K562 (cell line): ENCODE measurements at regions not wholly inside any gene's neighbourhood (a gene's known extent, or its start where the extent isn't known, plus 50 kb on each side); places are given as distances from the start of the nearest gene placed in this dataset.

Experiments
- ATAC-seq: fragments of 200-7000 bp; cut with Tn5 transposase; 3 replicates; pipeline ENCODE4 v1.9.1; 2020; ENCODE audit warnings: moderate library complexity
- BruUV-seq: library from RNA; stranded (reverse); fragments of 400-500 nt; replicated peaks from 2 replicates; lab custom pipeline; 2021; lab: Mats Ljungman, UMichigan
- CTCF ChIA-PET: fragments of 300-600 bp; formaldehyde crosslinking; extraction: SDS; loops from one replicate; lab custom pipeline; 2021; ENCODE audit warnings: low intra/inter-chr PET ratio; lab: Yijun Ruan, JAX
- POLR2A ChIA-PET: fragments of 300-600, 350-650 bp; sonication (Branson Sonifier 250); formaldehyde crosslinking; extraction: SDS; loops from one replicate; lab custom pipeline; 2021; ENCODE audit warnings: antibody characterized with exemption, inconsistent platforms; lab: Yijun Ruan, JAX
- DNase-seq, 4 experiments: peaks; one replicate each; pipeline versions ENCODE4 v3.0.0 to v3.0.0-alpha.2; 2011 to 2018; ENCODE audit warnings: low spot score in 3 of 4, mixed read lengths in 3 of 4; ENCODE audit errors: extremely low read depth in 1 of 4
- FAIRE-seq: peaks from 2 replicates; lab custom pipeline; 2011; peaks lifted over from hg19 to GRCh38; lab: Jason Lieb, UNC
- H2AFZ ChIP-seq: 2 replicates; pipeline ENCODE4 v1.6.0; 2011; ENCODE audit warnings: low read depth, low read length, control low read depth, inconsistent platforms
- H3K27ac ChIP-seq: fragments of 200-600 bp; 3 replicates; pipeline ENCODE4 v1.8.0; 2011; ENCODE audit warnings: low read depth, mild to moderate bottlenecking, control low read depth, inconsistent platforms, low read length, moderate library complexity, mixed read lengths; ENCODE audit errors: extremely low read depth
- H3K27me3 ChIP-seq, 2 experiments: fragments of 300-600 bp in 1 of 2; 2 replicates in 1 of 2; 3 replicates in 1 of 2; pipeline versions ENCODE4 v1.6.0 to v1.8.0; 2011; ENCODE audit warnings: inconsistent platforms in 2 of 2, low read length in 2 of 2, mild to moderate bottlenecking in 1 of 2, mixed read lengths in 1 of 2, moderate library complexity in 1 of 2; ENCODE audit not compliant: control insufficient read depth in 2 of 2, insufficient read depth in 2 of 2
- H3K36me3 ChIP-seq: fragments of 300-600 bp; 3 replicates; pipeline ENCODE4 v1.8.0; 2011; ENCODE audit warnings: mild to moderate bottlenecking, low read length, inconsistent platforms; ENCODE audit not compliant: control insufficient read depth, insufficient read depth
- H3K4me1 ChIP-seq, 2 experiments: fragments of 200-600 bp in 1 of 2; replicated peaks in 1 of 2; 2 replicates in 1 of 2; 3 replicates in 1 of 2; pipeline versions ENCODE4 v1.5.1 to v1.8.0; 2011; ENCODE audit warnings: inconsistent platforms in 2 of 2, low read length in 2 of 2, mild to moderate bottlenecking in 1 of 2, mixed read lengths in 1 of 2, moderate library complexity in 1 of 2; ENCODE audit not compliant: control insufficient read depth in 2 of 2, insufficient read depth in 2 of 2
- H3K4me2 ChIP-seq: 2 replicates; pipeline ENCODE4 v1.6.1; 2011; ENCODE audit warnings: low read length, control low read depth, inconsistent platforms, mixed read lengths; ENCODE audit not compliant: insufficient read depth
- H3K4me3 ChIP-seq: fragments of 200-600 bp; sonication (generic), shearing (Covaris generic); 2 replicates; pipeline ENCODE4 v1.5.1; 2016; ENCODE audit warnings: control low read depth, inconsistent platforms
- H3K79me2 ChIP-seq: fragments of 200-600 bp; 3 replicates; pipeline ENCODE4 v1.8.0; 2011; ENCODE audit warnings: low read length, inconsistent platforms; ENCODE audit not compliant: control insufficient read depth, insufficient read depth
- H3K9ac ChIP-seq, 2 experiments: 2 replicates each; pipeline versions ENCODE4 v1.6.0 to v1.6.1; 2011; ENCODE audit warnings: low read depth in 2 of 2, low read length in 2 of 2, control low read depth in 1 of 2, inconsistent platforms in 1 of 2, mild to moderate bottlenecking in 1 of 2, mixed read lengths in 1 of 2; ENCODE audit not compliant: insufficient read depth in 1 of 2
- H3K9me1 ChIP-seq: one replicate; pipeline ENCODE4 v1.6.0; 2011; ENCODE audit warnings: inconsistent platforms, mild to moderate bottlenecking, low read length, moderate library complexity; ENCODE audit not compliant: control insufficient read depth, insufficient read depth
- H3K9me3 ChIP-seq: replicated peaks from 2 replicates; pipeline ENCODE4 v1.5.1; 2011; ENCODE audit warnings: low read depth, low read length, inconsistent platforms; ENCODE audit not compliant: control insufficient read depth, insufficient read depth
- H4K20me1 ChIP-seq: replicated peaks from 2 replicates; pipeline ENCODE4 v1.6.1; 2011; ENCODE audit warnings: low read length, inconsistent platforms, mixed read lengths; ENCODE audit not compliant: control insufficient read depth, insufficient read depth
- CBX2 ChIP-seq: fragments of 200-600 bp; sonication (generic); IDR thresholded peaks from one replicate; pipeline ENCODE4 v1.6.1; 2012; ENCODE audit warnings: mild to moderate bottlenecking, low read length, inconsistent platforms; ENCODE audit not compliant: insufficient read depth, poor library complexity, severe bottlenecking
- HOXB6 ChIP-seq: fragments of 250-450 bp; sonication (Bioruptor Pico); IDR thresholded peaks from 2 replicates; pipeline ENCODE4 v1.5.1; 2022; ENCODE audit warnings: mild to moderate bottlenecking, borderline replicate concordance
- MECOM ChIP-seq: fragments of 250-450 bp; sonication (Bioruptor Pico); IDR thresholded peaks from 2 replicates; pipeline ENCODE4 v1.8.0; 2022; ENCODE audit warnings: inconsistent platforms
- POLR2B ChIP-seq: fragments of 450-650 bp; IDR thresholded peaks from 2 replicates; pipeline ENCODE4 v1.6.1; 2018; ENCODE audit warnings: low read depth; ENCODE audit not compliant: partially characterized antibody
- PTBP1 ChIP-seq: fragments of 200-400 bp; formaldehyde crosslinking; IDR thresholded peaks from 2 replicates; pipeline ENCODE4 v1.6.1; 2017; ENCODE audit warnings: low read depth, low read length
- RBFOX2 ChIP-seq: fragments of 200-400 bp; formaldehyde crosslinking; IDR thresholded peaks from 2 replicates; pipeline ENCODE4 v1.6.1; 2017; ENCODE audit warnings: low read depth, mild to moderate bottlenecking, low read length, moderate library complexity
- TRIM28 ChIP-seq: fragments of 450-650 bp; IDR thresholded peaks from 2 replicates; pipeline ENCODE4 v1.6.1; 2017
- WGBS: fragments of 100-300 bp; shearing (Covaris generic); methylation state at CpG from one replicate; pipeline ENCODE4 v1.1.6; 2016; ENCODE audit warnings: low coverage, mixed read lengths; ENCODE audit not compliant: insufficient coverage; ENCODE audit errors: missing lambda C conversion rate; 5-methylcytosine and 5-hydroxymethylcytosine counted together
- in situ Hi-C: fragments of 300-500 bp; cut with MboI; formaldehyde crosslinking; loops from 4 replicates; pipeline ENCODE4 v1.15.0; 2018; ENCODE audit warnings: inconsistent platforms, mixed read lengths
- intact Hi-C: fragments of 100-400 bp; cut with micrococcal nuclease; formaldehyde crosslinking; loops from 2 replicates; pipeline ENCODE4 v1.14.2; 2022
- TF ChIP-seq, protein P1 (sequence below): fragments of 250-450 bp; sonication (Bioruptor Pico); IDR thresholded peaks from 2 replicates; pipeline ENCODE4 v1.9.0; 2021; ENCODE audit warnings: mild to moderate bottlenecking, inconsistent platforms
- TF ChIP-seq, protein P2 (sequence below): fragments of 450-650 bp; IDR thresholded peaks from 2 replicates; pipeline ENCODE4 v1.6.1; 2018; ENCODE audit warnings: mild to moderate bottlenecking, low read depth; ENCODE audit not compliant: partially characterized antibody
- TF ChIP-seq, protein P3 (sequence below): sonication (generic); formaldehyde crosslinking; IDR thresholded peaks from 2 replicates; pipeline ENCODE4 v1.8.0; 2022; ENCODE audit warnings: missing genetic modification reagents, mild to moderate bottlenecking, moderate library complexity, borderline replicate concordance

DNA sequence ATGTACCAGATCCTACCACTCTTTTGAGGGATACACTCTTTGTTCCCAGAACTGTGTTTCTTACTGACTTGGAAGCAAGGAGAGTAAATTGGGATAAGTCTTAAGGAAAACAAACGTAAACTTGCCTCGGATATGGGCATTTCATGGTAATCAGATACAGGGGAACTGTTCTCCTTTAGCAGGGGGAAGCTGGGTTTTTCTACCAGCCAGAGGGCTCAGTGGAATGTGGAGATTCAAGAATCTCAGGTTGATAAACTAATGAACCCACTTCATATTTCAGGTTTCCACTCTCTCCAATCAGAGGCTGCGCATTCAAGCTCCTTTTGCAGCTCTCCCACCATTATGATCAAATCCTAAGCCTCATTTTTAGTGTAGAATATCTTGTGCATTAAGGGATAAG lies 676.5 kb upstream of the FSHR start:
- no peak for ATAC-seq
- no peak for FAIRE-seq
- POLR2A ChIA-PET = no interaction called here

More for the DNA sequence above, 676.5 kb upstream of the FSHR start:
- in situ Hi-C loops (no loop called here), intact Hi-C loops (no loop called here)
- Histone ChIP-seq H3K9me1 (no peaks in the 10 kb centered on the region), H3K9ac (no peak overlapping the region), H3K9me3 (no peaks in the 10 kb centered on the region), H3K36me3 (no peaks in the 10 kb centered on the region), H3K27ac (no peak overlapping the region), H3K4me3 (no peak overlapping the region), H4K20me1 (no peaks in the 10 kb centered on the region), H3K27me3 (no peaks in the 10 kb centered on the region), H3K4me2 (no peak overlapping the region), H3K79me2 (no peaks in the 10 kb centered on the region), H3K4me1 (no peaks in the 10 kb centered on the region), H2AFZ (no peak overlapping the region)
- WGBS = 4% methylated on average over 3 of the region's 3 CpGs
- BruUV-seq = no TSS peak
- TF ChIP-seq, protein P1, sequence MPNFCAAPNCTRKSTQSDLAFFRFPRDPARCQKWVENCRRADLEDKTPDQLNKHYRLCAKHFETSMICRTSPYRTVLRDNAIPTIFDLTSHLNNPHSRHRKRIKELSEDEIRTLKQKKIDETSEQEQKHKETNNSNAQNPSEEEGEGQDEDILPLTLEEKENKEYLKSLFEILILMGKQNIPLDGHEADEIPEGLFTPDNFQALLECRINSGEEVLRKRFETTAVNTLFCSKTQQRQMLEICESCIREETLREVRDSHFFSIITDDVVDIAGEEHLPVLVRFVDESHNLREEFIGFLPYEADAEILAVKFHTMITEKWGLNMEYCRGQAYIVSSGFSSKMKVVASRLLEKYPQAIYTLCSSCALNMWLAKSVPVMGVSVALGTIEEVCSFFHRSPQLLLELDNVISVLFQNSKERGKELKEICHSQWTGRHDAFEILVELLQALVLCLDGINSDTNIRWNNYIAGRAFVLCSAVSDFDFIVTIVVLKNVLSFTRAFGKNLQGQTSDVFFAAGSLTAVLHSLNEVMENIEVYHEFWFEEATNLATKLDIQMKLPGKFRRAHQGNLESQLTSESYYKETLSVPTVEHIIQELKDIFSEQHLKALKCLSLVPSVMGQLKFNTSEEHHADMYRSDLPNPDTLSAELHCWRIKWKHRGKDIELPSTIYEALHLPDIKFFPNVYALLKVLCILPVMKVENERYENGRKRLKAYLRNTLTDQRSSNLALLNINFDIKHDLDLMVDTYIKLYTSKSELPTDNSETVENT = no peak
- TF ChIP-seq TRIM28 (no peak), MECOM (CRISPR knock-in tag) (no peak), POLR2B (no peak), PTBP1 (no peak), RBFOX2 (no peak), CBX2 (no peak), HOXB6 (CRISPR knock-in tag) (no peak)
- TF ChIP-seq, protein P2, sequence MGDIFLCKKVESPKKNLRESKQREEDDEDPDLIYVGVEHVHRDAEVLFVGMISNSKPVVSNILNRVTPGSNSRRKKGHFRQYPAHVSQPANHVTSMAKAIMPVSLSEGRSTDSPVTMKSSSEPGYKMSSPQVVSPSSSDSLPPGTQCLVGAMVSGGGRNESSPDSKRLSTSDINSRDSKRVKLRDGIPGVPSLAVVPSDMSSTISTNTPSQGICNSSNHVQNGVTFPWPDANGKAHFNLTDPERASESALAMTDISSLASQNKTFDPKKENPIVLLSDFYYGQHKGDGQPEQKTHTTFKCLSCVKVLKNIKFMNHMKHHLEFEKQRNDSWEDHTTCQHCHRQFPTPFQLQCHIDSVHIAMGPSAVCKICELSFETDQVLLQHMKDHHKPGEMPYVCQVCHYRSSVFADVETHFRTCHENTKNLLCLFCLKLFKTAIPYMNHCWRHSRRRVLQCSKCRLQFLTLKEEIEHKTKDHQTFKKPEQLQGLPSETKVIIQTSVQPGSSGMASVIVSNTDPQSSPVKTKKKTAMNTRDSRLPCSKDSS = no peak
- TF ChIP-seq, protein P3, sequence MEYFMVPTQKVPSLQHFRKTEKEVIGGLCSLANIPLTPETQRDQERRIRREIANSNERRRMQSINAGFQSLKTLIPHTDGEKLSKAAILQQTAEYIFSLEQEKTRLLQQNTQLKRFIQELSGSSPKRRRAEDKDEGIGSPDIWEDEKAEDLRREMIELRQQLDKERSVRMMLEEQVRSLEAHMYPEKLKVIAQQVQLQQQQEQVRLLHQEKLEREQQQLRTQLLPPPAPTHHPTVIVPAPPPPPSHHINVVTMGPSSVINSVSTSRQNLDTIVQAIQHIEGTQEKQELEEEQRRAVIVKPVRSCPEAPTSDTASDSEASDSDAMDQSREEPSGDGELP (CRISPR knock-in tag) = no peak
- CTCF ChIA-PET = no interaction called here
- no peak for DNase-seq
